ENCODE measurements at regions not wholly inside any gene's neighbourhood (a gene's known extent, or its start where the extent isn't known, plus 50 kb on each side); places are given as distances from the start of the nearest gene placed in this dataset.

GRCh38 chr20:12177657-12178293, 260.1 kb downstream of the BTBD3 start:
- no peaks in the 10 kb centered on the region for H3K4me1 ChIP-seq (ENCODE audit: insufficient read depth, low read length)
- no peak for DNase-seq

More at GRCh38 chr20:12177657-12178293, 260.1 kb downstream of the BTBD3 start:
- Histone ChIP-seq H3K9ac (ENCODE audit: extremely low read depth, insufficient read length, low read length) (no peak overlapping the region), H3K79me2 (ENCODE audit: insufficient read depth, low read length) (no peaks in the 10 kb centered on the region), H3K4ac (ENCODE audit: low read depth, low read length) (no peak overlapping the region), H3K9me3 (ENCODE audit: control insufficient read depth, low read depth, low read length) (no peaks in the 10 kb centered on the region), H2BK15ac (ENCODE audit: low read depth, low read length) (no peak overlapping the region), H3K56ac (ENCODE audit: insufficient read length, low read depth, low read length) (no peak overlapping the region), H3K27ac (ENCODE audit: insufficient read length, low read depth, low read length) (no peak overlapping the region), H4K91ac (ENCODE audit: insufficient read length, low read depth, low read length) (no peak overlapping the region), H4K5ac (ENCODE audit: insufficient read length, low read depth, low read length) (no peak overlapping the region), H2BK120ac (ENCODE audit: low read depth, low read length, poor library complexity, severe bottlenecking) (no peak overlapping the region), H2AK5ac (ENCODE audit: insufficient read length, low read length) (no peak overlapping the region), H2BK20ac (ENCODE audit: low read depth, low read length, poor library complexity, severe bottlenecking) (no peak overlapping the region), H3K23me2 (ENCODE audit: insufficient read length, low read depth, low read length, poor library complexity, severe bottlenecking) (no peaks in the 10 kb centered on the region), H2BK5ac (ENCODE audit: insufficient read length, low read length) (no peak overlapping the region), H4K8ac (replicated peaks; ENCODE audit: insufficient read length, low read depth, low read length) (no peak overlapping the region), H3T11ph (ENCODE audit: low read length) (no peak overlapping the region), H2BK12ac (ENCODE audit: insufficient read length, low read depth, low read length) (no peak overlapping the region), H3K18ac (ENCODE audit: insufficient read length, low read depth, low read length) (no peak overlapping the region), H4K20me1 (ENCODE audit: control insufficient read depth, insufficient read depth, insufficient read length) (no peaks in the 10 kb centered on the region), H3K27me3 (ENCODE audit: insufficient read depth, low read length) (no peaks in the 10 kb centered on the region), H3K14ac (ENCODE audit: insufficient read depth, low read length) (no peak overlapping the region), H3K4me2 (ENCODE audit: insufficient read depth, insufficient read length, low read length) (no peak overlapping the region), H3K79me1 (ENCODE audit: insufficient read depth, low read depth, low read length, poor library complexity, severe bottlenecking) (no peaks in the 10 kb centered on the region), H3K23ac (ENCODE audit: insufficient read length, low read depth, low read length) (no peak overlapping the region), H2AFZ (ENCODE audit: low read length) (no peak overlapping the region)
- Mint-ChIP-seq H3K27me3 (ENCODE audit: low read depth) (no peaks in the 10 kb centered on the region), H3K36me3 (ENCODE audit: insufficient read depth in 1 of 3, low read depth in 3 of 3) (no peaks in the 10 kb centered on the region), H3K4me1 (peaks cover 0 to 2% of the 10 kb centered on the region in 2 experiments; a peak in 1 of 4 replicates), H3K9me3 (no peaks in the 10 kb centered on the region), H3K4me3 (no peak overlapping the region), H3K27ac (no peak overlapping the region)
- no peak for TF ChIP-seq CTCF (conservative IDR thresholded peaks at IDR 0.05)
- WGBS (ENCODE audit: extremely low coverage, insufficient read length, low lambda C conversion rate): no CpG with 5 or more reads among the region's 3 CpGs
